IPS-15b (cell line): ENCODE measurements at regions not wholly inside any gene's neighbourhood (a gene's known extent, or its start where the extent isn't known, plus 50 kb on each side); places are given as distances from the start of the nearest gene placed in this dataset.
"Not testable (repeated sequence)": the region's sequence is repeated elsewhere in the genome, so short reads cannot be mapped to it uniquely, and the experiment has no call there.

Experiments used
- H3K27me3 ChIP-seq: one replicate; pipeline ENCODE4 v1.6.1; 2013; ENCODE audit warnings: low read length; ENCODE audit not compliant: control insufficient read depth, insufficient read depth
- H3K36me3 ChIP-seq: one replicate; pipeline ENCODE4 v1.6.1; 2013; ENCODE audit warnings: low read length; ENCODE audit not compliant: control insufficient read depth, insufficient read depth
- H3K4me1 ChIP-seq: one replicate; pipeline ENCODE4 v1.6.1; 2013; ENCODE audit warnings: mild to moderate bottlenecking, low read length; ENCODE audit not compliant: control insufficient read depth, insufficient read depth
- H3K4me3 ChIP-seq: one replicate; pipeline ENCODE4 v1.5.1; 2013; ENCODE audit warnings: low read depth, low read length
- H3K9ac ChIP-seq: one replicate; pipeline ENCODE4 v1.6.1; 2013; ENCODE audit warnings: low read depth, mild to moderate bottlenecking, low read length
- H3K9me3 ChIP-seq: one replicate; pipeline ENCODE4 v1.6.1; 2013; ENCODE audit warnings: mild to moderate bottlenecking, low read length; ENCODE audit not compliant: control insufficient read depth, insufficient read depth

- Histone ChIP-seq H3K4me1 (peaks cover 9% of the 10 kb centered on the region), H3K9me3 (no peaks in the 10 kb centered on the region), H3K27me3 (no peaks in the 10 kb centered on the region), H3K36me3 (no peaks in the 10 kb centered on the region), H3K9ac (no peak overlapping the region), H3K4me3 (no peak overlapping the region)
These were observed 168.7 kb upstream of the CNOT2 start for GRCh38 chr12:70074510-70074909.

GRCh38 chr12:70077441-70077840 lies 165.8 kb upstream of the CNOT2 start:
- no peaks in the 10 kb centered on the region for H3K27me3 ChIP-seq
- H3K4me3 ChIP-seq: no peak overlapping the region
- H3K4me1 ChIP-seq: no peaks in the 10 kb centered on the region
- no peaks in the 10 kb centered on the region for H3K9me3 ChIP-seq
- H3K36me3 ChIP-seq: no peaks in the 10 kb centered on the region
- no peak overlapping the region for H3K9ac ChIP-seq

- no peak overlapping the region for H3K4me3 ChIP-seq
- H3K9ac ChIP-seq: no peak overlapping the region
- H3K9me3 ChIP-seq: no peaks in the 10 kb centered on the region
These were observed 165.1 kb upstream of the CNOT2 start for GRCh38 chr12:70078161-70078560.

GRCh38 chr12:70080566-70080965 lies 162.7 kb upstream of the CNOT2 start:
- Histone ChIP-seq H3K4me1 (no peaks in the 10 kb centered on the region), H3K9me3 (no peaks in the 10 kb centered on the region), H3K9ac (no peak overlapping the region), H3K36me3 (no peaks in the 10 kb centered on the region), H3K27me3 (no peaks in the 10 kb centered on the region), H3K4me3 (no peak overlapping the region)

More at GRCh38 chr12:70078161-70078560, 165.1 kb upstream of the CNOT2 start:
- Histone ChIP-seq H3K27me3 (no peaks in the 10 kb centered on the region), H3K36me3 (no peaks in the 10 kb centered on the region), H3K4me1 (no peaks in the 10 kb centered on the region)

GRCh38 chr12:70082997-70083676 lies 160.1 kb upstream of the CNOT2 start:
- no peak overlapping the region for H3K9ac ChIP-seq

GRCh38 chr12:70083677-70084020 lies 159.6 kb upstream of the CNOT2 start:
- Histone ChIP-seq H3K9ac (no peak overlapping the region), H3K4me3 (no peak overlapping the region), H3K27me3 (no peaks in the 10 kb centered on the region), H3K36me3 (no peaks in the 10 kb centered on the region), H3K4me1 (no peaks in the 10 kb centered on the region), H3K9me3 (no peaks in the 10 kb centered on the region)

More at GRCh38 chr12:70082997-70083676, 160.1 kb upstream of the CNOT2 start:
- Histone ChIP-seq H3K4me1 (no peaks in the 10 kb centered on the region), H3K4me3 (no peak overlapping the region), H3K36me3 (no peaks in the 10 kb centered on the region), H3K27me3 (no peaks in the 10 kb centered on the region), H3K9me3 (no peaks in the 10 kb centered on the region)

GRCh38 chr12:70086372-70086771 lies 156.9 kb upstream of the CNOT2 start:
- H3K4me3 ChIP-seq, H3K36me3 ChIP-seq, H3K4me1 ChIP-seq, H3K9me3 ChIP-seq, H3K27me3 ChIP-seq, H3K9ac ChIP-seq: not testable (repeated sequence)

- no peaks in the 10 kb centered on the region for H3K27me3 ChIP-seq
- H3K36me3 ChIP-seq: no peaks in the 10 kb centered on the region
- no peak overlapping the region for H3K4me3 ChIP-seq
- no peaks in the 10 kb centered on the region for H3K9me3 ChIP-seq
- no peak overlapping the region for H3K9ac ChIP-seq
- H3K4me1 ChIP-seq: no peaks in the 10 kb centered on the region
These were observed 152.2 kb upstream of the CNOT2 start for GRCh38 chr12:70091021-70091521.

- H3K36me3 ChIP-seq: no peaks in the 10 kb centered on the region
- H3K27me3 ChIP-seq: no peaks in the 10 kb centered on the region
- H3K9me3 ChIP-seq: no peaks in the 10 kb centered on the region
- H3K4me1 ChIP-seq: no peaks in the 10 kb centered on the region
- no peak overlapping the region for H3K4me3 ChIP-seq
- H3K9ac ChIP-seq: no peak overlapping the region
These were observed 148.8 kb upstream of the CNOT2 start for GRCh38 chr12:70094467-70094866.

GRCh38 chr12:70096759-70097410 lies 146.3 kb upstream of the CNOT2 start:
- Histone ChIP-seq H3K27me3 (no peaks in the 10 kb centered on the region), H3K4me1 (no peaks in the 10 kb centered on the region), H3K4me3 (no peak overlapping the region), H3K9me3 (no peaks in the 10 kb centered on the region), H3K9ac (no peak overlapping the region), H3K36me3 (no peaks in the 10 kb centered on the region)

GRCh38 chr12:70101064-70101463 lies 142.2 kb upstream of the CNOT2 start:
- Histone ChIP-seq H3K4me3 (no peak overlapping the region), H3K36me3 (no peaks in the 10 kb centered on the region), H3K4me1 (peaks cover 12% of the 10 kb centered on the region)

GRCh38 chr12:70106347-70106746 lies 136.9 kb upstream of the CNOT2 start:
- H3K9me3 ChIP-seq: no peaks in the 10 kb centered on the region
- no peaks in the 10 kb centered on the region for H3K27me3 ChIP-seq
- H3K9ac ChIP-seq: no peak overlapping the region
- H3K4me3 ChIP-seq: no peak overlapping the region
- no peaks in the 10 kb centered on the region for H3K36me3 ChIP-seq
- peaks cover 12% of the 10 kb centered on the region for H3K4me1 ChIP-seq

More at GRCh38 chr12:70101064-70101463, 142.2 kb upstream of the CNOT2 start:
- Histone ChIP-seq H3K27me3 (no peaks in the 10 kb centered on the region), H3K9me3 (no peaks in the 10 kb centered on the region), H3K9ac (no peak overlapping the region)
